Loucy (cell line): ENCODE measurements at regions not wholly inside any gene's neighbourhood (a gene's known extent, or its start where the extent isn't known, plus 50 kb on each side); places are given as distances from the start of the nearest gene placed in this dataset.
A peak's percentile ranks its signal among the peaks of the same experiment; 100 is the strongest.
"Not testable (repeated sequence)": the region's sequence is repeated elsewhere in the genome, so short reads cannot be mapped to it uniquely, and the experiment has no call there.

Source experiments
- H2AFZ ChIP-seq: fragments of 200-600 bp; sonication (generic); 2 replicates; pipeline ENCODE4 v1.6.0; 2016; ENCODE audit warnings: antibody characterized with exemption, mild to moderate bottlenecking, low read length, moderate library complexity
- H3F3A ChIP-seq: fragments of 200-600 bp; 2 replicates; pipeline ENCODE4 v1.6.0; 2016; ENCODE audit warnings: antibody characterized with exemption, low read depth, mild to moderate bottlenecking
- H3K27me3 ChIP-seq: fragments of 200-600 bp; sonication (generic); 2 replicates; pipeline ENCODE4 v1.6.1; 2014; ENCODE audit warnings: low read length, mild to moderate bottlenecking; ENCODE audit not compliant: insufficient read depth, poor library complexity, severe bottlenecking
- H3K36me3 ChIP-seq: fragments of 200-600 bp; sonication (generic); 2 replicates; pipeline ENCODE4 v1.6.1; 2016; ENCODE audit warnings: low read length; ENCODE audit not compliant: insufficient read depth
- H3K4me1 ChIP-seq: fragments of 200-600 bp; sonication (generic); 2 replicates; pipeline ENCODE4 v1.5.1; 2014; ENCODE audit warnings: low read length, mild to moderate bottlenecking; ENCODE audit not compliant: insufficient read depth, poor library complexity, severe bottlenecking
- H3K4me2 ChIP-seq: fragments of 200-600 bp; sonication (generic); 2 replicates; pipeline ENCODE4 v1.6.0; 2014; ENCODE audit warnings: antibody characterized with exemption, low read length, low read depth, mild to moderate bottlenecking; ENCODE audit not compliant: poor library complexity, severe bottlenecking
- H3K4me3 ChIP-seq: fragments of 200-600 bp; sonication (generic); 2 replicates; pipeline ENCODE4 v1.5.1; 2014; ENCODE audit warnings: low read length, mild to moderate bottlenecking, mixed read lengths; ENCODE audit not compliant: poor library complexity, severe bottlenecking
- H3K79me2 ChIP-seq: fragments of 200-600 bp; sonication (generic); 2 replicates; pipeline ENCODE4 v1.6.1; 2014; ENCODE audit warnings: low read length; ENCODE audit not compliant: insufficient read depth
- H3K9ac ChIP-seq: fragments of 200-600 bp; sonication (generic); 2 replicates; pipeline ENCODE4 v1.6.0; 2014; ENCODE audit warnings: mild to moderate bottlenecking, low read depth, low read length, moderate library complexity; ENCODE audit not compliant: poor library complexity, severe bottlenecking
- H3K9me2 ChIP-seq: fragments of 200-600 bp; sonication (generic); replicated peaks from 2 replicates; pipeline ENCODE4 v1.6.1; 2016; ENCODE audit warnings: low read depth, low read length, mixed read lengths
- H3K9me3 ChIP-seq: fragments of 200-600 bp; sonication (generic); 2 replicates; pipeline ENCODE4 v1.6.1; 2014; ENCODE audit warnings: mild to moderate bottlenecking, antibody characterized with exemption, low read length, low read depth; ENCODE audit not compliant: insufficient read depth
- H4K20me1 ChIP-seq: fragments of 200-600 bp; sonication (generic); 2 replicates; pipeline ENCODE4 v1.6.0; 2014; ENCODE audit warnings: antibody characterized with exemption, low read length, mild to moderate bottlenecking; ENCODE audit not compliant: insufficient read depth, poor library complexity, severe bottlenecking
- EZH2phosphoT487 ChIP-seq: fragments of 200-600 bp; IDR thresholded peaks from 2 replicates; pipeline ENCODE4 v1.6.1; 2018; ENCODE audit warnings: antibody characterized with exemption, mild to moderate bottlenecking, moderate library complexity, borderline replicate concordance
- TF ChIP-seq, protein P1 (sequence below): fragments of 200-600 bp; sonication (generic); conservative IDR thresholded peaks from 2 replicates; pipeline ENCODE4 v1.5.1; 2014; ENCODE audit warnings: mild to moderate bottlenecking, antibody characterized with exemption, low read length

GRCh38 chr1:168403140-168403539, 122.5 kb downstream of the TBX19 start:
- no peak overlapping the region for H2AFZ ChIP-seq

DNA sequence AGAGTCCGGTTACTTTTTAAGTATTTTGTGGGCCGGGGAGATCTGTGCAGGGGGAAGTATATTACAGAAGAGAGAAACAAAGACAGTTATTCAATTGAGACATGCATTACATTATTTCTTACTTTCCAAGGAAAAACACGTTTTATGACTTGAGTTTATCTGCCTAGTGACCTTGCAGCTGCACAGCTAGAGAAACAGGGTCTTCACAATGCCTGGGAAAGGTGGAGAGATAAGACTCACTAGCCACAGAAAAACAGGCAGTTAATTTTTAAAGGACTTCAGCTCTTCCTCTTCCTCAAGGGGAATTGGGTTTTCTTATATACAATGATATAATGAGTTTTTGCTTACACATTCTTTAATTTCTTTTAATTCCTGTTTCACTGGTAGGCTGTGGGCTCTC, 121.8 kb downstream of the TBX19 start:
- H3K9me2 ChIP-seq, H3K4me3 ChIP-seq, H3K36me3 ChIP-seq, H3K9me3 ChIP-seq, H3K4me1 ChIP-seq, H3F3A ChIP-seq, H4K20me1 ChIP-seq, H3K27me3 ChIP-seq, H3K4me2 ChIP-seq, H3K79me2 ChIP-seq, H3K9ac ChIP-seq: not testable (repeated sequence)
- H2AFZ ChIP-seq = peak overlapping the region; percentile 45; the same call in 1 of the 2 replicates

More at GRCh38 chr1:168403140-168403539, 122.5 kb downstream of the TBX19 start:
- H3K9me2 ChIP-seq = no peaks in the 10 kb centered on the region
- no peaks in the 10 kb centered on the region for H3F3A ChIP-seq
- H3K27me3 ChIP-seq = no peaks in the 10 kb centered on the region
- H3K9me3 ChIP-seq = no peaks in the 10 kb centered on the region
- no peaks in the 10 kb centered on the region for H3K79me2 ChIP-seq
- H3K4me3 ChIP-seq = no peak overlapping the region
- no peak overlapping the region for H3K9ac ChIP-seq
- no peaks in the 10 kb centered on the region for H3K36me3 ChIP-seq
- no peak overlapping the region for H3K4me2 ChIP-seq
- no peaks in the 10 kb centered on the region for H4K20me1 ChIP-seq
- H3K4me1 ChIP-seq = peaks cover 10% of the 10 kb centered on the region
- TF ChIP-seq, protein P1, sequence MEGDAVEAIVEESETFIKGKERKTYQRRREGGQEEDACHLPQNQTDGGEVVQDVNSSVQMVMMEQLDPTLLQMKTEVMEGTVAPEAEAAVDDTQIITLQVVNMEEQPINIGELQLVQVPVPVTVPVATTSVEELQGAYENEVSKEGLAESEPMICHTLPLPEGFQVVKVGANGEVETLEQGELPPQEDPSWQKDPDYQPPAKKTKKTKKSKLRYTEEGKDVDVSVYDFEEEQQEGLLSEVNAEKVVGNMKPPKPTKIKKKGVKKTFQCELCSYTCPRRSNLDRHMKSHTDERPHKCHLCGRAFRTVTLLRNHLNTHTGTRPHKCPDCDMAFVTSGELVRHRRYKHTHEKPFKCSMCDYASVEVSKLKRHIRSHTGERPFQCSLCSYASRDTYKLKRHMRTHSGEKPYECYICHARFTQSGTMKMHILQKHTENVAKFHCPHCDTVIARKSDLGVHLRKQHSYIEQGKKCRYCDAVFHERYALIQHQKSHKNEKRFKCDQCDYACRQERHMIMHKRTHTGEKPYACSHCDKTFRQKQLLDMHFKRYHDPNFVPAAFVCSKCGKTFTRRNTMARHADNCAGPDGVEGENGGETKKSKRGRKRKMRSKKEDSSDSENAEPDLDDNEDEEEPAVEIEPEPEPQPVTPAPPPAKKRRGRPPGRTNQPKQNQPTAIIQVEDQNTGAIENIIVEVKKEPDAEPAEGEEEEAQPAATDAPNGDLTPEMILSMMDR = no peak
- TF ChIP-seq EZH2phosphoT487 = no peak

GRCh38 chr1:168401341-168401740, 120.7 kb downstream of the TBX19 start:
- Histone ChIP-seq H3K79me2 (no peaks in the 10 kb centered on the region), H3K36me3 (no peaks in the 10 kb centered on the region), H4K20me1 (no peaks in the 10 kb centered on the region), H3K9ac (no peak overlapping the region), H3F3A (no peaks in the 10 kb centered on the region), H3K4me1 (peaks cover 9% of the 10 kb centered on the region), H3K27me3 (no peaks in the 10 kb centered on the region), H3K9me2 (no peaks in the 10 kb centered on the region), H2AFZ (no peak overlapping the region), H3K4me2 (no peak overlapping the region), H3K4me3 (no peak overlapping the region), H3K9me3 (no peaks in the 10 kb centered on the region)
- no peak for TF ChIP-seq EZH2phosphoT487
- TF ChIP-seq, protein P1 = no peak

- Histone ChIP-seq H3K9me2 (no peaks in the 10 kb centered on the region), H3K9me3 (no peaks in the 10 kb centered on the region), H3K79me2 (no peaks in the 10 kb centered on the region), H3F3A (no peaks in the 10 kb centered on the region), H2AFZ (no peak overlapping the region), H3K4me2 (no peak overlapping the region), H3K9ac (no peak overlapping the region), H3K36me3 (no peaks in the 10 kb centered on the region), H3K27me3 (no peaks in the 10 kb centered on the region), H3K4me3 (no peak overlapping the region), H3K4me1 (peaks cover 9% of the 10 kb centered on the region), H4K20me1 (no peaks in the 10 kb centered on the region)
- TF ChIP-seq EZH2phosphoT487 = no peak
- TF ChIP-seq, protein P1 = no peak
Observed at GRCh38 chr1:168400139-168400538, 119.5 kb downstream of the TBX19 start.
